GM12878 (cell line): ENCODE measurements at regions not wholly inside any gene's neighbourhood (a gene's known extent, or its start where the extent isn't known, plus 50 kb on each side); places are given as distances from the start of the nearest gene placed in this dataset.

ENCODE experiments used
- BHLHE40 ChIP-seq, 2 experiments: fragments of 450-650 bp in 1 of 2; IDR thresholded peaks; 2 replicates each; pipeline ENCODE4 v1.6.1; 2011 to 2017; ENCODE audit warnings: low read depth in 2 of 2, borderline replicate concordance in 1 of 2, improper control_type of control experiment in 1 of 2, low read length in 1 of 2, mild to moderate bottlenecking in 1 of 2
- CBX5 ChIP-seq: sonication (generic); IDR thresholded peaks from 2 replicates; pipeline ENCODE4 v1.6.1; 2016; ENCODE audit warnings: low read depth, moderate library complexity, mild to moderate bottlenecking, inconsistent platforms
- CEBPB ChIP-seq, 2 experiments: fragments of 150-350 bp in 1 of 2; IDR thresholded peaks; 2 replicates each; pipeline ENCODE4 v1.6.1; 2012 to 2014; ENCODE audit warnings: low read depth in 2 of 2, low read length in 2 of 2, borderline replicate concordance in 1 of 2, inconsistent platforms in 1 of 2
- DPF2 ChIP-seq: fragments of 450-650 bp; IDR thresholded peaks from 2 replicates; pipeline ENCODE4 v1.6.1; 2017; ENCODE audit warnings: mild to moderate bottlenecking
- EP300 ChIP-seq, 2 experiments: fragments of 150-350 bp in 1 of 2; IDR thresholded peaks; 2 replicates each; pipeline ENCODE4 v1.6.1; 2011 to 2012; ENCODE audit warnings: low read depth in 2 of 2, low read length in 2 of 2, borderline replicate concordance in 1 of 2, improper control_type of control experiment in 1 of 2, inconsistent platforms in 1 of 2; ENCODE audit not compliant: control insufficient read depth in 1 of 2
- EZH2 ChIP-seq: IDR thresholded peaks from 2 replicates; pipeline ENCODE4 v1.6.1; 2012; ENCODE audit warnings: low read depth, mild to moderate bottlenecking, control low read depth, inconsistent platforms, low read length, borderline replicate concordance; ENCODE audit not compliant: control insufficient read depth
- GATAD2B ChIP-seq: fragments of 450-650 bp; conservative IDR thresholded peaks from 2 replicates; pipeline ENCODE4 v1.6.1; 2017; ENCODE audit warnings: low read depth, mild to moderate bottlenecking, moderate library complexity
- IKZF2 ChIP-seq, 2 experiments: fragments of 450-650 bp; IDR thresholded peaks; 2 replicates each; pipeline ENCODE4 v1.6.1; 2017; ENCODE audit warnings: mild to moderate bottlenecking in 2 of 2, moderate library complexity in 2 of 2
- MEF2B ChIP-seq: fragments of 450-650 bp; IDR thresholded peaks from 2 replicates; pipeline ENCODE4 v1.6.1; 2018; ENCODE audit warnings: mild to moderate bottlenecking, moderate library complexity; ENCODE audit not compliant: partially characterized antibody, poor library complexity, severe bottlenecking
- MTA2 ChIP-seq: fragments of 450-650 bp; IDR thresholded peaks from 2 replicates; pipeline ENCODE4 v1.6.1; 2016; ENCODE audit warnings: low read depth, mild to moderate bottlenecking, moderate library complexity
- NFYB ChIP-seq: IDR thresholded peaks from 2 replicates; pipeline ENCODE4 v1.6.1; 2011; ENCODE audit warnings: low read depth, mild to moderate bottlenecking, low read length, improper control_type of control experiment, moderate library complexity; ENCODE audit not compliant: insufficient read depth
- POLR2A ChIP-seq: IDR thresholded peaks from 2 replicates; pipeline ENCODE4 v1.6.1; 2011; ENCODE audit warnings: low read depth, mild to moderate bottlenecking, low read length
- RAD51 ChIP-seq: fragments of 450-650 bp; IDR thresholded peaks from 2 replicates; pipeline ENCODE4 v1.6.1; 2016; ENCODE audit warnings: moderate library complexity, mild to moderate bottlenecking, inconsistent platforms
- TCF12 ChIP-seq: IDR thresholded peaks from 2 replicates; pipeline ENCODE4 v1.6.1; 2011; ENCODE audit warnings: low read depth, mild to moderate bottlenecking, low read length
- TCF3 ChIP-seq: IDR thresholded peaks from 2 replicates; pipeline ENCODE4 v1.6.1; 2012; ENCODE audit warnings: low read depth, mild to moderate bottlenecking, low read length, borderline replicate concordance; ENCODE audit not compliant: insufficient read depth
- ZNF384 ChIP-seq: IDR thresholded peaks from 2 replicates; pipeline ENCODE4 v1.6.1; 2012; ENCODE audit warnings: low read depth, mild to moderate bottlenecking, low read length, improper control_type of control experiment, borderline replicate concordance
- TF ChIP-seq, protein P1 (sequence below): fragments of 450-650 bp; IDR thresholded peaks from 2 replicates; pipeline ENCODE4 v1.6.1; 2017; ENCODE audit warnings: mild to moderate bottlenecking, moderate library complexity

DNA sequence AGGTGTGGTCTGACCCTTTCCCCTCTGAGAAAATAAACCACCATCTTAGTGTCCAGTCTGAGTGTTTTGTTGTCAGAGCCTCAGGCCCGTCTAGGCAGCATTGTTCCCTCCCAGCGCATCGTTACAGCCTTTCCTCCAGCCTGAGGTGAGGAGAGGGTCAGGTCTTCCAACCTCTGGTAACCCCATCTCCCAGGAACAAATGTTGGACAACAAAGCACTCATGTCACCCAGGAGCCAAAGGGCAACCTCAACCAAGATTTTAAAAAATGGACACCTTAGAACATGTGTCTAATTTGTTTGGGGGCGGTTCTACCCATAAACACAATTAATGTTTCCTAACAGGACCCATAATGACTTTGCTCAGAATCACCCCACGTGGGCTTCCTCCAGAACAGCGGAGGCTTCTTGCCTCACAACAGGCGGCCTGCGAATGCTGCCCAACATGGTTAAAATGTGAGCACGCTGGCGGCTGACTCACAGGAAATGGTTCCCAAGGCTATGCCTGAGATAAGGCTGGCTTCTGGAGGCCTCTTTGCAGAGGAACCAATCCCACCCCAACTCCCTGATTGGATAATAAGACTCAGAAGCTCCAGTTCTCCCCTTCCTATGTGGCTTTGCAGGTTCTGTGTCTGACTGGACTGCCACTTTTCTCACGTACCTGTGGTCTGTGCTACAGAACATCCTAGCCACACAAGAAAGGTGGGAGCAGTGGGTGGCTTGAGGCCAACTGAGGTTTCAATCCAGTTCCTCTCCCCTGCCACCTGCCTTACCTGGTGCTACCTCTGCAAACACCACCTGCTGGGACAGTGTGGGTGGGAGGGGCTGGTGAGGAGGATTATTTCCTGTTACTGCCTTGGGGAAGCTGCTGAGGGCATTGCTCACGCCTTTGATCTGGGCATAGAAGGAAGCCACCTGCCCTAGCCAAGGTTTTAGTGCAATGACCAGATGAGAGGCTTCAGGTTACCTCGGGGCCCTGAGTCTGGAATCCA is 108.8 kb downstream of the B3GNT2 start (continued):
- TF ChIP-seq BHLHE40 (IDR thresholded peaks at IDR 0.05; ENCODE audit: borderline replicate concordance in 1 of 2, low read depth in 2 of 2, low read length in 1 of 2) (0 out of 4 replicates have a peak, but pooled peaks of 1 of the 2 experiments have one; percentile 8), EZH2 (no peak), DPF2 (peak; percentile 35; the same call in 1 of the 2 replicates), RAD51 (peak; percentile 13; the same call in 1 of the 2 replicates), CBX5 (no peak), EP300 (IDR thresholded peaks at IDR 0.05; ENCODE audit: borderline replicate concordance in 1 of 2, control insufficient read depth in 1 of 2, low read depth in 2 of 2, low read length in 2 of 2) (0 out of 4 replicates have a peak, but pooled peaks of 1 of the 2 experiments have one; percentile 20), POLR2A (peak; percentile 3; the same call in 1 of the 2 replicates), MTA2 (0 out of 2 replicates have a peak, but pooled peaks have one; percentile 30), TCF12 (0 out of 2 replicates have a peak, but pooled peaks have one; percentile 59), NFYB (0 out of 2 replicates have a peak, but pooled peaks have one; percentile 42), GATAD2B (peak; percentile 56; the same call in 1 of the 2 replicates), IKZF2 (IDR thresholded peaks at IDR 0.05) (peak; percentile 68 to 74; a peak in 3 of 4 replicates), TCF3 (peak; percentile 82), MEF2B (peak; percentile 22), CEBPB (IDR thresholded peaks at IDR 0.05; ENCODE audit: borderline replicate concordance in 1 of 2, low read depth in 2 of 2, low read length in 2 of 2) (no peak), ZNF384 (no peak)
- TF ChIP-seq, protein P1, sequence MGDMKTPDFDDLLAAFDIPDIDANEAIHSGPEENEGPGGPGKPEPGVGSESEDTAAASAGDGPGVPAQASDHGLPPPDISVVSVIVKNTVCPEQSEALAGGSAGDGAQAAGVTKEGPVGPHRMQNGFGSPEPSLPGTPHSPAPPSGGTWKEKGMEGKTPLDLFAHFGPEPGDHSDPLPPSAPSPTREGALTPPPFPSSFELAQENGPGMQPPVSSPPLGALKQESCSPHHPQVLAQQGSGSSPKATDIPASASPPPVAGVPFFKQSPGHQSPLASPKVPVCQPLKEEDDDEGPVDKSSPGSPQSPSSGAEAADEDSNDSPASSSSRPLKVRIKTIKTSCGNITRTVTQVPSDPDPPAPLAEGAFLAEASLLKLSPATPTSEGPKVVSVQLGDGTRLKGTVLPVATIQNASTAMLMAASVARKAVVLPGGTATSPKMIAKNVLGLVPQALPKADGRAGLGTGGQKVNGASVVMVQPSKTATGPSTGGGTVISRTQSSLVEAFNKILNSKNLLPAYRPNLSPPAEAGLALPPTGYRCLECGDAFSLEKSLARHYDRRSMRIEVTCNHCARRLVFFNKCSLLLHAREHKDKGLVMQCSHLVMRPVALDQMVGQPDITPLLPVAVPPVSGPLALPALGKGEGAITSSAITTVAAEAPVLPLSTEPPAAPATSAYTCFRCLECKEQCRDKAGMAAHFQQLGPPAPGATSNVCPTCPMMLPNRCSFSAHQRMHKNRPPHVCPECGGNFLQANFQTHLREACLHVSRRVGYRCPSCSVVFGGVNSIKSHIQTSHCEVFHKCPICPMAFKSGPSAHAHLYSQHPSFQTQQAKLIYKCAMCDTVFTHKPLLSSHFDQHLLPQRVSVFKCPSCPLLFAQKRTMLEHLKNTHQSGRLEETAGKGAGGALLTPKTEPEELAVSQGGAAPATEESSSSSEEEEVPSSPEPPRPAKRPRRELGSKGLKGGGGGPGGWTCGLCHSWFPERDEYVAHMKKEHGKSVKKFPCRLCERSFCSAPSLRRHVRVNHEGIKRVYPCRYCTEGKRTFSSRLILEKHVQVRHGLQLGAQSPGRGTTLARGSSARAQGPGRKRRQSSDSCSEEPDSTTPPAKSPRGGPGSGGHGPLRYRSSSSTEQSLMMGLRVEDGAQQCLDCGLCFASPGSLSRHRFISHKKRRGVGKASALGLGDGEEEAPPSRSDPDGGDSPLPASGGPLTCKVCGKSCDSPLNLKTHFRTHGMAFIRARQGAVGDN: peak; percentile 44
